Neural cell (in vitro differentiated cells): ENCODE measurements at regions not wholly inside any gene's neighbourhood (a gene's known extent, or its start where the extent isn't known, plus 50 kb on each side); places are given as distances from the start of the nearest gene placed in this dataset.

Experiments used
- H2AFZ ChIP-seq: fragments of 200-600, 300-800 bp; sonication (generic), shearing (Covaris generic); 2 replicates; pipeline ENCODE4 v1.6.0; 2014; ENCODE audit warnings: low read depth, mild to moderate bottlenecking, antibody characterized with exemption, low read length, moderate library complexity
- H3F3A ChIP-seq: fragments of 200-600 bp; shearing (Covaris generic); 2 replicates; pipeline ENCODE4 v1.6.1; 2016; ENCODE audit warnings: mild to moderate bottlenecking, moderate library complexity, mixed read lengths, antibody characterized with exemption, low read length; ENCODE audit not compliant: insufficient read depth, poor library complexity, severe bottlenecking
- H3K27ac ChIP-seq: fragments of 200-600, 300-800 bp; sonication (generic), shearing (Covaris generic); 2 replicates; pipeline ENCODE4 v1.5.1; 2014; ENCODE audit warnings: mild to moderate bottlenecking, low read length, moderate library complexity
- H3K27me3 ChIP-seq: fragments of 300-800, 200-600 bp; sonication (generic), shearing (Covaris generic); 2 replicates; pipeline ENCODE4 v1.6.0; 2014; ENCODE audit warnings: mild to moderate bottlenecking, low read depth, low read length, moderate library complexity; ENCODE audit not compliant: insufficient read depth
- H3K36me3 ChIP-seq: fragments of 300-800, 200-600 bp; sonication (generic), shearing (Covaris generic); 2 replicates; pipeline ENCODE4 v1.5.1; 2014; ENCODE audit warnings: mild to moderate bottlenecking, antibody characterized with exemption, low read length, moderate library complexity; ENCODE audit not compliant: insufficient read depth
- H3K4me2 ChIP-seq: fragments of 300-800, 200-600 bp; sonication (generic), shearing (Covaris generic); 2 replicates; pipeline ENCODE4 v1.6.0; 2014; ENCODE audit warnings: mild to moderate bottlenecking, low read length
- H3K4me3 ChIP-seq: fragments of 300-800, 200-600 bp; sonication (generic), shearing (Covaris generic); 2 replicates; pipeline ENCODE4 v1.5.1; 2014; ENCODE audit warnings: mild to moderate bottlenecking, low read length, moderate library complexity
- H3K79me2 ChIP-seq: fragments of 200-600 bp; shearing (Covaris generic); replicated peaks from 2 replicates; pipeline ENCODE4 v1.6.0; 2014; ENCODE audit warnings: mild to moderate bottlenecking, low read length, moderate library complexity; ENCODE audit not compliant: insufficient read depth
- H3K9ac ChIP-seq: fragments of 300-800, 200-600 bp; sonication (generic), shearing (Covaris generic); 2 replicates; pipeline ENCODE4 v1.6.1; 2016; ENCODE audit warnings: mild to moderate bottlenecking, low read length, mixed read lengths
- H3K9me2 ChIP-seq: fragments of 200-600 bp; shearing (Covaris generic); 2 replicates; pipeline ENCODE4 v1.6.1; 2016; ENCODE audit warnings: mild to moderate bottlenecking, low read length, mixed read lengths; ENCODE audit not compliant: insufficient read depth
- H3K9me3 ChIP-seq: fragments of 200-600, 300-800 bp; sonication (generic), shearing (Covaris generic); 2 replicates; pipeline ENCODE4 v1.6.1; 2016; ENCODE audit warnings: mild to moderate bottlenecking, mixed run types, low read length, moderate library complexity, mixed read lengths
- H4K20me1 ChIP-seq: fragments of 200-600 bp; shearing (Covaris generic); 2 replicates; pipeline ENCODE4 v1.6.1; 2016; ENCODE audit warnings: mild to moderate bottlenecking, mixed run types; ENCODE audit not compliant: insufficient read depth
- CTCF ChIP-seq: fragments of 450-650 bp; IDR thresholded peaks from 2 replicates; pipeline ENCODE4 v1.5.1; 2014; ENCODE audit warnings: antibody characterized with exemption, mild to moderate bottlenecking, moderate library complexity; ENCODE audit not compliant: poor library complexity, severe bottlenecking
- EP300 ChIP-seq: fragments of 450-650 bp; conservative IDR thresholded peaks from 2 replicates; pipeline ENCODE4 v1.6.1; 2014; ENCODE audit warnings: antibody characterized with exemption, mild to moderate bottlenecking, moderate library complexity; ENCODE audit not compliant: poor library complexity, severe bottlenecking
- EZH2 ChIP-seq: fragments of 200-600, 300-800 bp; shearing (Covaris generic), sonication (generic); IDR thresholded peaks from 2 replicates; pipeline ENCODE4 v1.6.1; 2014; ENCODE audit warnings: antibody characterized with exemption, low read length, borderline replicate concordance, mild to moderate bottlenecking; ENCODE audit not compliant: insufficient read depth, poor library complexity, severe bottlenecking
- MXI1 ChIP-seq: fragments of 450-650 bp; conservative IDR thresholded peaks from 2 replicates; pipeline ENCODE4 v1.6.1; 2014; ENCODE audit warnings: antibody characterized with exemption, mild to moderate bottlenecking; ENCODE audit not compliant: poor library complexity, severe bottlenecking
- POLR2AphosphoS5 ChIP-seq: IDR thresholded peaks from 2 replicates; pipeline ENCODE4 v1.6.1; 2012
- RAD21 ChIP-seq: fragments of 450-650 bp; conservative IDR thresholded peaks from 2 replicates; pipeline ENCODE4 v1.6.1; 2014; ENCODE audit warnings: antibody characterized with exemption, mild to moderate bottlenecking, moderate library complexity
- REST ChIP-seq: IDR thresholded peaks from 2 replicates; pipeline ENCODE4 v1.6.1; 2012; ENCODE audit warnings: borderline replicate concordance
- SMC3 ChIP-seq: fragments of 450-650 bp; conservative IDR thresholded peaks from 2 replicates; pipeline ENCODE4 v1.6.1; 2014; ENCODE audit warnings: antibody characterized with exemption, mild to moderate bottlenecking, moderate library complexity; ENCODE audit not compliant: poor library complexity
- TAF1 ChIP-seq: IDR thresholded peaks from 2 replicates; pipeline ENCODE4 v1.6.1; 2012; ENCODE audit warnings: low read depth

- Histone ChIP-seq H3K27me3 (no peaks in the 10 kb centered on the region), H3K4me3 (no peak overlapping the region), H3K9me3 (no peaks in the 10 kb centered on the region), H4K20me1 (no peaks in the 10 kb centered on the region), H3K9me2 (no peaks in the 10 kb centered on the region), H3F3A (no peaks in the 10 kb centered on the region), H3K9ac (no peak overlapping the region), H3K4me2 (no peak overlapping the region), H3K36me3 (no peaks in the 10 kb centered on the region), H2AFZ (no peak overlapping the region), H3K27ac (no peak overlapping the region), H3K79me2 (no peaks in the 10 kb centered on the region)
- TF ChIP-seq RAD21 (no peak), CTCF (peak; percentile 29)
Measured at GRCh38 chr14:22002860-22003284, 329.3 kb upstream of the OR4E1 start.

DNA sequence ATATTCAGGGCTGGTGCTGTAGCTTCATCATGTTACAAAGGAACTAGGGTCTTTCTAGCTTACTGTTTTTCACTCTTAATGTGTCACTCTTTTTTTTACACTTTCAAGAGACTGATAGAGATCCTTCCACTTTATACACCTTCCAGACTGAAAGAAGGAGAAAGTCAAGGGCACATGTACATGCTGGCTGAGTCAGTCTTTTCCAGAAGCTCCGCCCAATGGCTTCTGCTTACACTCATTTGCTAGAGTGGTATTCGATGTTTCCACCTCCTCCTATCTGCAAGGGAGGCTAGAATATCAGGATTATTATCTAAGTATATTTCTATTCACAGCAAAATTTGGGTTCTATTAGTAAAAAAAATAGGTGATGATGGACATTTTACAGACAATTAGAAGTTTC is 325.8 kb upstream of the OR4E1 start:
- no peak for TF ChIP-seq MXI1
- no peak for TF ChIP-seq EP300
- no peak for TF ChIP-seq EZH2
- TF ChIP-seq POLR2AphosphoS5, result no peak
- TF ChIP-seq CTCF, result no peak
- TF ChIP-seq TAF1, result no peak
- TF ChIP-seq REST, result no peak
- TF ChIP-seq RAD21, result no peak
- TF ChIP-seq SMC3, result no peak
- Histone ChIP-seq H3K4me2 (no peak overlapping the region), H4K20me1 (no peaks in the 10 kb centered on the region), H3K27ac (no peak overlapping the region), H3K79me2 (no peaks in the 10 kb centered on the region), H3K9me2 (no peaks in the 10 kb centered on the region), H3K9ac (no peak overlapping the region), H3F3A (no peaks in the 10 kb centered on the region), H3K4me3 (no peak overlapping the region), H3K36me3 (no peaks in the 10 kb centered on the region), H3K27me3 (no peaks in the 10 kb centered on the region), H2AFZ (no peak overlapping the region), H3K9me3 (no peaks in the 10 kb centered on the region)
